HT1080 (cell line): ENCODE measurements at regions not wholly inside any gene's neighbourhood (a gene's known extent, or its start where the extent isn't known, plus 50 kb on each side); places are given as distances from the start of the nearest gene placed in this dataset.
A peak's percentile ranks its signal among the peaks of the same experiment; 100 is the strongest.

Experiments
- DNase-seq: peaks from one replicate; pipeline ENCODE4 v3.0.0-alpha.2; 2015; ENCODE audit warnings: low read depth

DNA sequence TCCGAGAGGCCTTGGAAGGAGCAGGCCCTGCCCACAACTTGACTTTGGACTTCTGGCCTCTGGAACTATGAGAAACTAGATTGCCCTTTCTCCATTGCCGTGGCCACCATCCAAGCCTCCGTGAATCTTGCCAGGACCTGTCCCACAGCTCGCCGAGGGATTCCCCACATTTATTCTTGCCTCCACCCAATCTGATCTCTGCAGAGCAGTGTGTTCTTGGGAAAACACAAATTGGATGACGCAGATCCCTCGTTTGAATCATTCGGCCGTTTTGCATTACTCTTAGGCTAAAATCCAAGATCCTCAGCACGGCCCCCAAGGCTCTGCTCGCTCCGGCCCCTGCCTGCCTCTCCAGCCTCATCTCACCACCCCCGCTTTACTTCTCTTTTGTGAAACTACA lies 364.2 kb downstream of the ZNF516 start:
- DNase-seq, result no peak

DNA sequence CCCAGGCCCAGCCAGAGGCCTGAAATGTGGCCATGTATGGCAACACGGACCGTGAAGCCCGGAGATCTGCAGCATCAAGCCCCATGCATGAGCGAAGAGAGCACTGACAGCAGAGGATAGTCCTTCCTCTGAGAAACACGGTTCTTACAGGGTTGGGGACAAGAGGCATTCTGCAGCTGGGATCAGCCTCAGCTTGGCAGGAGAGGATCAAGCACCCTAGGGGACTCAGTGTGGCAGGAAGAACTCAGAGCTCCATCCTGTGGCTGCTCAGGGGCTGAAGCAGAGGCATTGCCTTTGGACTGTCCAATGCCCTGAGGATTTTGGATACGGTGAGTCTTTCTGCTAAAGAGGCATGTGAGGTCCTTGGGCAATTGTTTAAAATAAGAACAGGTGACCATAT lies 368.7 kb downstream of the ZNF516 start:
- peak; percentile 13 for DNase-seq

DNA sequence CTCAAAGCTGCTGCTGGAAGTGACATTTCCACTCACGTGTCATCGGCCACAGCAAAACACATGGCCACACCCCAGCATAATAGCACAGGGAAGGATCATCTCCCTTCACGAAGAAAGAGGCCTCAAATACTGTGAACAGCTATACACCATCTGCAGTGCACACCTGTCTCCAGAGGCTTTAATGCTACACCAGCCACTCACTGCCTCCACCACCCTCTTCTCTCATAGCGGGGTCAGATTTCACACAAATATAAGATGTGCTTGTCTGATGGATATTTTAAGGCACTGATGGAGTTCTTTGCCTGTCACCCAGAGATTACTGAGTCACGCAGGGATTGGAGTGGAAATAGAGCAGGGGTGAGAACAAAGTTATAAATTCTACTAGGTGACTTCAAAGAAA lies 374.0 kb downstream of the ZNF516 start:
- no peak for DNase-seq

DNA sequence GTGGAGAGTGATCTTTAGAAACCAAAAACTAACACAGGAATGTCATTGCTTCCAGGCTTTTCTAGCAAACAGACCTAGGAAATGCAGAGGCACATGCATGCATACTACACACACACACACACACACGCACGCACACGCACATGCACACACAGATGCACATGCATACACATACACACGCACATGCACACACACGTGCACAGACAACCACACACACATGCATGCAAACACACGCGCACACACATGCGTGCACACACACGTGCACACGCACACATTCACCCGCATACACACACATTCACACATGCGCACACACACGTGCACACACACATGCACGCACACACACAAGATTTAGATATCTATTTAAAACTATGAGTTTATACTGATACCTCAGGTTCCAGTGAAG lies 379.5 kb downstream of the ZNF516 start:
- DNase-seq, result no peak

DNA sequence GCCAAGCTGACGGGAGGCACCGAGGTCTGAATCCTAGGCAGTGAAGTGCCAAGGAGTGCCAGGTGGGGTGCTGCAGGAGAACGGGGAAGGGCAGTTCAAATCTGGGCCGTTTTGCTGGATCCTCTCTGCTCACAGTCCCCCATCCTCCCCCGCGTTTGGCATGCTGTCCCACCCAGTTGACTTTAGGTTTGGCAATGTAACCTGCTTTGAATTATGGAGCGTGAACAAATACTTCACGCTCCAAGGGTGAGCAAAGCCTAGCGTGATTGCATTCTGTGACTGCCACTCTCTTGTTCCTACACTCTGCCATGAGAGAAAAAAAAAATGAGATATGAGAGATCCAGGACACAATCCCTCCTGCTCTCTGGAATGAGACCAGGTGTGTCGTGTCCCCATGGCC lies 381.9 kb downstream of the ZNF516 start:
- no peak for DNase-seq

DNA sequence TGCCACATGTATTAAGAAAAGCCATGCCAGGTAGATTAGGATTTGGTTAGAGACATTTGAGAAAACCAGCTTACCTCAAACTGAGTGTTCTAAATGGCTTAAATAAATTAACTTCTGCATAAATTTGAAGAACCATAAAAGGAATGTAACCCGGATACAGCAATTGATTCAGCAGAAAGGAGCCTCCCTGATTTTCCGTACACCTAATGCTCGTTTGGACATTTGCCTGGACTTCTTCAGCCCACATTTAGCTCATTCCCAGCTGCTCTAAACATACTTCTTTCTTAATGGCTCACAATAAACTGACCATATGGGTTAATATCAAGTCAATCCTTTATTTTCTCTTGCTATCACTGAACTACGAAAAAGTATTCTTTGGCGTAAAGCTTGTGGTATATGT lies 392.4 kb downstream of the ZNF516 start:
- DNase-seq, result no peak

DNA sequence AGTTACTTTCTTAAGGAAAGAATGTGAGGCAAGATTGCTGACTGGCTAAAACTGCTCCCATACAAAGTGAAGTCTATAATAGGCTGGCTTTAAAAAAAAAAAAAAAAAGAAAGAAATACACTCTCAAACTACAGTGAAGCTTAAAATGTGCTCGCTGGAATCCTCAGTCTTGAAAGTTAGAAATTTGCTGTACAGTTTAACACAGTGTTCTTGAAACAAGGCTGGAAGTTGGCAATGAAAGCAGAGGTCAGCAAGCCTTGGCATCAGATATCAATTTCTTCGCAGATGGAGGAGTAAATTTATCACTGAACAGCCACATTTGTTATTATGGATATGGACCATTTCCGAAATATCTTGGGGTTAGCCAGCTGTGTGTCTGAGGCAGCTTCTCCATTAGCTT lies 392.9 kb downstream of the ZNF516 start:
- DNase-seq, result no peak

DNA sequence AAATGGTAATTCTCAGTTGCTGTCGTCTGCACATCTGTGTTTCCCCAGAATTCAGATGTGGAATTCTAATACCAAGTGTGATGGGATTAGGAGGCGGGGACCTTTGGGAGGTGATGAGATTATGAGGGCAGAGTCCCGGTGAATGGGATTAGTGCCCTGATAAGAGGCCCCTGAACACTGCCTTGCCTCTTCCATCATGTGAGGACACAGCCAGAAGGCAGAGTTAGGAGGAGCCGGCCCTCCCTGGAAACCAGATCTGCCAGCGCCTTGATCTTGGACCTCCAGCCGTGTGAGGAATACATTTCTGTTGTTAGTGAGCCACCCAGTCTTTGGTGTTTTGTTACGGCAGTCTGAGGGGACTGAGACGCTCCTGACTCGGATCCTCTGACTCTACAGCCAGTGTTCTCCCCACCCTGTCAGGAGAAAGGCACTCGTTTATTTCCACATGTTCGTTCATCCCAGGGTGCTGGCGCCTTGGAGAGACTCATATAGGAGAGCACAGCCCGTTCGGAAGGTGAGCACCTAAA lies 395.0 kb downstream of the ZNF516 start:
- no peak for DNase-seq

DNA sequence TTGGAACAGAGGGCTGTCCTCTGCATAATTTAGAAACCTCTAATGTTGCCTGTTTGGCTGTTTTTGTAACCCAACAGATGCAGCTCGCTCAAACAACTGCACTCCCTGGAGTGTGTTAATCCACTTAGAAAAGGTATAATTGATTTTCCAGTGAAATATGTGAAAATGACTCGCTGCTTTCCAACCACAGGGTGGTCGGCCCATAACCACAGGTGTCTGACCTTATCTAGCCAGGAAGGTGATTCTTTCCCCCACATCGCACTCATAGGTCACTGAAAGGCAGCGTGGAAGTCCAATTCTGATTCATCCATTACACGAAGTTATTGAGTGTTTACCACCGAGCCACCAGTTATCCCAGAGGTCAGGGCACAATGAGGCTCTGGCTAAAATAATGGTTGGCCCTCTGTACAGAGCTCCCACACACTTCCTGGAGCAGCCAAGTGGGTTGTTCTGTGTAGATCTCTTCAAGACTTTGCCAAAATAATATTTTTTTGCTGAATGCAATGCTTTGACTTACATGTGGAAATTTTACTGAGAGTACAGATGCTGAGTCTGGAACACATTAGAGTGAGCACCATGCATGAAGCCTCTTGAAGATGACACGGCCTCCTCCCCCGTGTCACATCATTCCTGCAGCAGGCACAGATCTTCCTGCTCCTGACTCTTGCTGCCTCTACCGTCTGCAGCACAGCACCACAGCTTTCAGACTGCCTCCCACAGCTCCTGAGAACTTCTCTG lies 396.2 kb downstream of the ZNF516 start:
- no peak for DNase-seq

DNA sequence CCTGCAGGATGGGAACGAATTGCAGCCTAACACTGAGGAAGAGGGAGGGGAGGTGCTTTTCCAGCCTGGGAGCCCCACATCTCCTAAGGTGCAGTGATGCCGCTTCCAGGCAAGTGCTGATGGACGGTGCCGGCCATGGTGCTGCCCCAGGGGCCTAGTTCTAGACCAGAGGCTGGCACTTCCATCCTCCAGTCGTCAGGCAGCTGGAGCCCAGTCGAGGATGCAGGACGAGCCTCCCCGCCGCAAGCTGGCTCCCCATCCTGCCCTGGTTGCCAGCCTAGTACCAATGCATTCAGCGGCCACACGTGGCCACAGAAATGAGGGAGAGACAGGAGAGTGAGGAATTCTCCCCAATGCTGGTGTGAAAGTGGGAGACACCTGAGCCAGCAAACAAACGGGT lies 413.5 kb downstream of the ZNF516 start:
- no peak for DNase-seq

DNA sequence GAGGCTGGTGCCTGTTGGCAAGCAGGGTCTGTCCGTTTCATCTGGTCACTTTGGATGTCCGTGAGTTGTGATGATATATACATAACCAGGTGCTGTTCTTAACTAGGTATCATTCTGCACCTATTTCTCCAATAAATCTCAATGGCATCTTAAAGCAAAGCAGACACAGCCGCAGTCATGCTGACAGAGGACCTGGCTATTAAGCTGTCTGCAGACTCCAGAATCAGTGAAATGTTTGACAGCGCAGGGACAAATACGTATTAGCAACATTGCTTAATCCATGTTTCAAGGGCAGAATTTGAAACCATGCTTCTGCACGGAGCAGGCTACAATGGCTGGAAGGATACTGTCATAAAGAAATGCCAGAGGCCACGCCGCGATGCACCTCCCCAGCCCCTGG lies 414.6 kb downstream of the ZNF516 start:
- no peak for DNase-seq

DNA sequence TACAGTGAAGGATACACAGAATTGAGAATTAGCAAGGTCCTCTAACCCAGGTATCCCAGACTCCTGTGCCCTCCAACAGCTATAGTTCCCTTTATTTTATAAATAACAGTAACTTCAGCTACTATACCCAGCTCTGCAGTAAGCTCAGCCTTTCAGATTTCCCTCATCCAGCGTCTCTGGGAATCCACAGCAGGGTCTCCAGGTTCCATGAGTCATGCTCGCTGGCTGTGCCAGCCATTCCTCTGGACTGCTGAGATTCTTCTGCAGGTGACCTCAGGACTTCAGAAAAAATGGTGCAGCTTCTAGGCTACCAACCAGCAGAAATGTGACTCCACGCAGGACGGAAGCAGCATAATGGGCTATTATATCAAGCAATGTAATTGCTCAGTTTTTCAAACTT lies 419.3 kb downstream of the ZNF516 start:
- peak; percentile 29 for DNase-seq

DNA sequence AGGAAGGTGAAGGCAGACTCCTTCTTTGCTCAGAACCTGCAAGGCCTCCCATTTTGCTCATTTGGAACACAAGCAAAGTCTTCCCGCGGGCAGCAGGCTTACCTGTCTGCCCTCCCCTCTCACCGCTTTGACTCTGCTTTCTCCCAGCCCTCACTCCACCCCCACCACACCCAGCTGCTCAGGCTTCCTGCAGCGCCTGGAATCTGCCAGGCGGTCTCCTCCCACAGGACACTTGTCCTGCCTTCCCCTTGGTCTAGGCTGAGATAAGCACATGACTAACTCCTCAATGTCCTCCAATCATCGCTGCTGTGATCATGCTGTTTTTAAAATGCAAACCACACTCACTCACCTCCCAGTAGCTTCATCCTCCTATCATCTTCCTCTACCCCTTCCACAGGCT lies 430.0 kb downstream of the ZNF516 start:
- DNase-seq, result peak; percentile 58

DNA sequence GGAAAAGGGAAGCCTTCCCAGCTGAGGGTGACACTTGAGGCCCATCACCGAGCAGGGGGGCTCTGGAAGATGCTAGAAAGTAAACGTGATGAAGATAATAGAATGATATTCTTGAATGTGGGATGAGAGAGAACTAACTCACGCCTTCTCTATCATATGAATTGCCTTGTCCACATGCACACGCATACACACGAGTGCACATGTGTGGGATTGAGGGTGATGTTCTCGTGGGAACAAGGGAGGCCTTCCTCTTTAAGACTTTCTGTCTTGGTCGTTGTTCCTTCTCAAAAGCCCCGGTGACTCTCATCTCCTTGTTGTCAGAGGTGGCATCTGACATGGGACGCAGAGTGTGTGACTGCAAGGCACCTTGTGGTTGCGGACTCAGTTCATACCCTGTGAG lies 436.9 kb downstream of the ZNF516 start:
- no peak for DNase-seq

DNA sequence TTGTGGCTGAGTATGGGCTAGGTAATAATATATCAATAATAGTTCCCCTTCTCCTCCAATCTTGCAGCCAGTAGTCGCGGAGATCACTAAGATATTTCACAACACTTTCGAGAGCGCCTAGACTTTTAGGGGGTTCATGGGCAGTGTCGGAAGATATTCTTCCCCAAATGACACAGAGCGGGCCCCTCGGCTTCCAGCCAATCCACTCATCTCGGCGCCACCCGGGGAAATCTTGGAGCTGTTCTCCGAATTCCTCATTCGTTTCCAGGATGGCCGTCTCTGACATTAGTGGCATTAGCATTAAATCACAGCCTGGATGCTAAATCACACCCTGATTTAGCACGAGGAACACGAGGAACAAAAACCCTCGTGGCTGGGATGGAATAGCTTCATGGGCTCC lies 437.7 kb downstream of the ZNF516 start:
- no peak for DNase-seq

DNA sequence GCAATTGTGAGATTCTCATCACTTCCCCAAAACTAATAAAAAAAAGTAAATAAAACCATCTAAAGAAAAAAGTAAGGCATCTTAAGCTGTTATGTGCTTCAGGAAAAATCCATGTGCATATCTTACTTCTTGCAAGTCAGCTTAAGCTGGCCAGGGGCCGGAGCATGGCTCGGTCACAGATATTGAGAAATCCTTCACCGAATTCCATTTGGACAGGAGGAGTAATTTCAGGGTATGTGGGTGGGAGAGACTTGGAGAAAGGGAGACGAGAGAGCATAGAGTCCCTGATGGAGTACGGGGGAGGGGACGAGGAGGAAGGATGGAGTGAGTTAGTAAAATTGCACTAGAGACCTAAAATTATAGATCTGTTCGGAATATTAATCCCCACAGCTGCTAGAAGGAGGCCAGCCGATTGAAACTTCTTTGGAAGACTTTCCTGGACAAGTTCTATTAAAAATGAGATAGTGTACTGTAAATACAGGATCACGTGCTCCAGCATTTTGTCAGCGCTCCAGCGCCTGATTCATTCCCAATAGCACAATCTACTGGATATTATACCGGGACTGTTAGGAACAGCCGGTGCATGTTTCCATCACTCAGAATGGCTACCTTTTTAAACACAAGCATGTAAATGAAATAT lies 438.5 kb downstream of the ZNF516 start:
- DNase-seq, result no peak

DNA sequence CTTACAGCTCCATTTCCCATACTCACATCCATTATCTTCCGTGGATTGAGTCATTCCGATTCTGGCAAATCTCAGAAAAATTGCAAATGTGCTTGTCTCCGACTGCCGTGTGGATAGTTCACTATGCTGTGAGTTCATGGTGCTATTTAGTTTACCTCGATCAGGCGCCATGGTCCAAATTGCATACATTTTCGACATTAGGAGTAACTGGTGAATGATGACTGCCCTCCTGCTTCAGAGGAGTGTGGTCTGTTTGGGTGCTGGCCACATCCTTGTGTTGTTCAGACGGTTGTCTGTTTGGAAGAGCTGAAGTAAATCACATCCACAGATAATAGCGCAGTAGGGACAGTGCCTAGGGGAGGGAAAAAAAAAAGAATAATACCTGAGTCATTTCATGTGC lies 439.5 kb downstream of the ZNF516 start:
- no peak for DNase-seq

DNA sequence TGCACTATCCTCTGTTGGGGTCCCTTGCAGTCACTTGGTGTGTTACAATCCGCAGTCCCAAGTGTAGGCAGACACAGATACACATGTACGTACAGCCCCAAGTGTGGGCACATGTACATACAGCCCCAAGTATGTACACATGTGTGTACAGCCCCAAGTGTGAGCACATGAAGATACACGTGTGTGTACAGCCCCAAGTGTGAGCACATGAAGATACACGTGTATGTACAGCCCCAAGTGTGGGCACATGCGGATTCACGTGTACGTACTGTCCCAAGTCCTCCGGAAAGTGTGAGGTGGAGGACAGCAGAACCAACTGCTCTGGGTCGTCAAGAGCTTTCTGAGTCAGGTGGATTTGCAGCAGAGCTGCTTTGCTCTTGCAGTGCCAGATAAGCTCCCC lies 440.0 kb downstream of the ZNF516 start:
- no peak for DNase-seq

DNA sequence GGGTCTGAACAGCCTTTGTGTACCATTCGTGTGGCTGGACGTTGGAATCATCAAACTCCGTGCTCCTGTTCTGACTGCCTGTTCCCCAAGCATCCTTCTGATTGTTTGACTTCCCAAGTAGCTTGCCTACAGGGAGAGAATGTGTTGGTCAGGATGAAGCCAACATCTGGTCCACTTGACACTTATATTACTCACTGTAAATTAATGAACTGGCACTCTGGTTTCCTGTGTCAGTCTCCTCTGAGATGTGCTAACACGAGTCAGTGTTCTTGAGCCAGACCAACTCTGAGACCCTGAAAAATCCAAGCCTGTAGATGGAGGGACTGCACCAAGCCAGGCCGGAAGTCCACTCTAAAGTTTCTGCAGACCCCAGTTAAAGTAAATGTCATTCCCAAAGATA lies 440.9 kb downstream of the ZNF516 start:
- DNase-seq, result no peak

DNA sequence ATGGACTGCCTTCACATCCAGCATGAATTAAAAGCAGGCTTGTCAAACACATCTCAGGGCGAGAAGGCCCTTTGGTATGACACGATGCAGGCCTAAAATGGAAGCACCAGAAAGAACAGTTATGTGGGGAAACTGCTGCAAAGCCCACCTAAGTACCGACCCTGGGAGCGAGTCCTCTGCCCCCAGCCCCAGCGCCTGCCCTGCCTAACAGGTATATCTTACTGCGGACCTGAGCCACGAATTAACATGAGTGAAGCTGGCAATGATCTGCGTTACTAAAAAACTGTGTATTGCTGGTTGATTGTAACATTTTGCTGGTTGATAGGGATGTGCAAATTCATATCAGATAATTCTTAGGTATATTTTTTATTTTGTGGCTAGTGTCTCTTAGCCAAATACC lies 441.5 kb downstream of the ZNF516 start:
- DNase-seq, result no peak

DNA sequence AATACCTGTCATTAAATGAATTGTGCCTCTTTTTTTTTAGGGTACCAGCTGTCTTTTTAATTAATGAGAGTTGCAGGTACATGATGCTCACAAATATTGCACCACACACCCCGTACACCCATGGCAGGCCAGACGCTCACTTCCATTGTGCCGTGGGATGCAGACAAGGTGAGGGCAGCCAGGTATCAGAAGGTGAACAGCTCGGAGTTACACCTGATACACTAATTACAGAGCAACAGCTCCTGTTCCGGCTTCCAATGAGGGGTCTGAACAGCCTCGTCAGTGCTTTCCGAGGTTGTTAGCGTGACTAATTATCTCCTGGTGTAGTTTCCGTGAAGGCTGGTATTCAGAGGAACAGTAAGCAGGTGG lies 442.8 kb downstream of the ZNF516 start:
- no peak for DNase-seq

DNA sequence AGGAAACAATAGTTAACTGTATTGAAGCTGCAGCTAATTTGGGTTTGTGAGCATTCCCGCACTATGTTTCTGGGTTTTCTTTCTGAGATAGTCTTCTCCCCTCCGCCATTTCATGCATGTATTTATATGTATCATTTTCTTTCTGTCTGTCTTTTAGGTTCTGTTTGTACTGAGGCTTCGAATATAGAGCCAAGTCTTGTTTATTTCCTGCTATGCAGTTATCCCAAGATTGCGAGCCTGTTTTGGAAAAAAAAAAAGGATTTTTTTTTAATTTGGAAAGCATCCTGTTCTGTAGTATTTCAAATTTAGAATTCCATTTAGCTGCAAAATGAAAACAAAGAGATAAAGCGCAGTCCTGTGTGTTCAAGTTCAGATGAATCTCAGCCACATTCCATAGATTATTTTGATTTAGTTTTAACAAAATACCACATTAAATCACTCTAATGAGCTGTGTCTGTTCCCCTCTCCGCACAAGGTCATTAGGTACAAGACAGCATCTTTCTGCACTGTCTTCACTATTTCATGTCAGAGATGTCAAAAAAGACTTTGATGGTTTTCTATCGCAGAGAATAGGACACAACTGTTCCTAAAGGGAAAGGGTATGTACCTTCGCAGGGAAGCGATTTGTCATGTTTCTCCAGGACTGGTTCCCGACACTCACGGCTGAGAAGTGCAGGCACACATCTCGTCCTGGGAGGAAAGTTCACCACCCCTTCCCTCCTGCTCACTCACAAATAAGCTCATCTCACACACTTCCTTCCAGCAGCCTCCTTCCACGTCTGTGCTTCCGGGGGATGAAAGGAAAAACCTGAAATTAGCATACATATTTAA lies 443.4 kb downstream of the ZNF516 start:
- DNase-seq, result no peak
